ENCODE measurements at regions not wholly inside any gene's neighbourhood (a gene's known extent, or its start where the extent isn't known, plus 50 kb on each side); places are given as distances from the start of the nearest gene placed in this dataset.

DNA sequence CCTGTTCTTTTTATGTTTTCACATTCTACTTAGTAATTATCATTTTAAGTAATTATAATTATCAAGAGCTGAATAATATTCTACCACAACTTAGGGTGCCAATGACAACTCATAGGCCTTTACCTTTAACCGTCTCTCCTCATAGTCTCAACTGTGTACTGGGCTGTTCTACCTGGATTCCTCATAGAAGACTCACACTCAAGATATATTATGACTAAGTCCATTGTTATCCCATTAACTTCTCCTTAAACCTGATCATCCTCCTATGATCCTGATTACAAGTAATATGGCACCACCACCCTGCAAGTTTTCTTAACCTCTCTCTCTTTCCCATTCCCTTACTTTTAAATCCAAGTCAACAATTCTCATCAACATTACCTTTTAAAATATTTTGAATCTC, 285.9 kb upstream of the VEPH1 start:
- no peaks in the 10 kb centered on the region for H3K27me3 ChIP-seq
- FAIRE-seq (no peak), ATAC-seq (no peak), DNase-seq (no peak)
- no peaks in the 10 kb centered on the region for H3K9me3 ChIP-seq
- no peak for TF ChIP-seq CTCF (IDR thresholded peaks at IDR 0.05)
- intact Hi-C loops (cut with DNase I): no loop called here
- H3K36me3 ChIP-seq: no peaks in the 10 kb centered on the region
- no peak overlapping the region for H3K4me3 ChIP-seq
- WGBS, 2 donors: 90 to 92% methylated on average over 1 of the region's 1 CpG
- no peak overlapping the region for H3K27ac ChIP-seq
- H3K4me1 ChIP-seq: no peaks in the 10 kb centered on the region

- FAIRE-seq: no peak
- no peak for TF ChIP-seq CTCF (IDR thresholded peaks at IDR 0.05)
- intact Hi-C loops (cut with DNase I): no loop called here
These were observed 283.4 kb upstream of the VEPH1 start for GRCh38 chr3:157786618-157787017.

DNA sequence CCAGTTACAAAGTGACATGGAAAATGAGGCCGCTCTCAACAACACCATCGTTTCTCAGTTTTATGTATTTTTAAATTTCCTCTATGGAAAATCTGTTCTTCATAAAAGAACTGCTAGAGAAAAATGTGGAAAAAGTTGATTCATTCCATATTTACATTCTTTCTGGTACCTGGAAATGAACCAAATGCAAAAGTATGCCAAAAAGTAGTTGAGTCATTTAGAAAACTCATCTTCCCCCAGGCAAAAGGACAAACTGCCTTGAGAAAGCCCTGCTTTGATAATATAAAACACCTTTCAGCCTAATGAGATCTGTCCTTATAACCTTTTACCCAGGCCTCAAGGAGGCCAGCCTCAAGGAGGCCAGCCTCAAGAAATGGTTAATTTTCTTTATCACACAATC, 283.0 kb upstream of the VEPH1 start:
- H3K4me1 ChIP-seq: no peaks in the 10 kb centered on the region
- H3K36me3 ChIP-seq: no peaks in the 10 kb centered on the region
- no peak overlapping the region for H3K4me3 ChIP-seq
- intact Hi-C loops (cut with DNase I): no loop called here
- FAIRE-seq: no peak
- no peak for ATAC-seq
- TF ChIP-seq CTCF (IDR thresholded peaks at IDR 0.05): no peak
- 66 to 85% methylated on average over 2 of the region's 2 CpGs for WGBS, 2 donors
- no peaks in the 10 kb centered on the region for H3K27me3 ChIP-seq
- no peak for DNase-seq
- no peaks in the 10 kb centered on the region for H3K9me3 ChIP-seq
- no peak overlapping the region for H3K27ac ChIP-seq

More at GRCh38 chr3:157786618-157787017, 283.4 kb upstream of the VEPH1 start:
- H3K9me3 ChIP-seq: no peaks in the 10 kb centered on the region
- H3K4me3 ChIP-seq: no peak overlapping the region
- no peaks in the 10 kb centered on the region for H3K36me3 ChIP-seq
- ATAC-seq (peak in 2 of 4 donors; percentile 19 to 68), DNase-seq (no peak)
- H3K27me3 ChIP-seq: no peaks in the 10 kb centered on the region
- H3K27ac ChIP-seq: no peak overlapping the region
- H3K4me1 ChIP-seq: no peaks in the 10 kb centered on the region
- 56 to 59% methylated on average over 4 of the region's 4 CpGs for WGBS, 2 donors

DNA sequence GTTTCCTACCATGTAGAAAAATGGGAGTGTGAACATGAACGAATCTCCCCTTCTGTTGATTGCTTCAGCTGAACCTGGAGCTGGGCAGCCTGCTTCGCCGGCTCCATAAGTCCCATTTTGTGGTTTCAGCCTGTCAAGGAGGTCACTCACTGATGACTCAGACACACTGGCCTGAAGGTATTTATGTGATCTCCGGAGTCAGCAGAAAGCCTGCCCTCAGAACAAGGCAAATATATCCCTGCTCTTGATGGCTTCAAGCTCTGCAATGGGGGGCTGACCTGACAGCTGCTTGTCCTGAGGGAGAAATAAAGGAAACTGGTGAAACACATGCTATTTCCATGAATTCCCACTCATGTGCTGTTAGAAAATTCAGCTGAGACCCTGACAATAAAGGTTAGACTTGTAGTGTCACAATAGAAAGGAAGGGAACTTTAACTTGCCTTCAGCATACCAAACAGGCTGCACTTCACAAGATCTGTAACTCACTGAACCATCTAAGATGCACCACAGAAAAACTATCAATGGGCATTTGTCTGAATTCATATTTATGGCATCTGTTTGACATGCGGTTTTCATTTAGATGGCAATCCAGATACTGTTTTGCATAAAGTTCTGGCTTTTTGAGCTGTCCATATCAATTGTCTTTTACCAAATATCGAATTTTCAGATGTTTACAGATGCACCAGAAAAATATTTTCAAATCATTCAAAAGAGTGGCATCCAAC, 282.0 kb upstream of the VEPH1 start:
- Histone ChIP-seq H3K36me3 (no peaks in the 10 kb centered on the region), H3K27me3 (no peaks in the 10 kb centered on the region), H3K27ac (no peak overlapping the region), H3K4me3 (no peak overlapping the region), H3K9me3 (no peaks in the 10 kb centered on the region), H3K4me1 (no peaks in the 10 kb centered on the region)
- ATAC-seq: peak in 1 of 4 donors; percentile 43
- no peak for TF ChIP-seq CTCF (IDR thresholded peaks at IDR 0.05)
- FAIRE-seq: no peak
- intact Hi-C loops (cut with DNase I): no loop called here
- WGBS, 2 donors: 49 to 54% methylated on average over 6 of the region's 6 CpGs
- DNase-seq: no peak

- Histone ChIP-seq H3K4me3 (no peak overlapping the region), H3K27ac (no peak overlapping the region), H3K9me3 (no peaks in the 10 kb centered on the region), H3K36me3 (no peaks in the 10 kb centered on the region), H3K4me1 (no peaks in the 10 kb centered on the region), H3K27me3 (no peaks in the 10 kb centered on the region)
- FAIRE-seq (no peak), ATAC-seq (no peak), DNase-seq (no peak)
- no peak for TF ChIP-seq CTCF (IDR thresholded peaks at IDR 0.05)
- intact Hi-C loops (cut with DNase I): no loop called here
- 42 to 51% methylated on average over 2 of the region's 2 CpGs for WGBS, 2 donors
These were observed 279.0 kb upstream of the VEPH1 start for GRCh38 chr3:157782236-157782635.

Data from pancreas (tissue), 10 donors.